HG03439 (cell line): ENCODE measurements at regions not wholly inside any gene's neighbourhood (a gene's known extent, or its start where the extent isn't known, plus 50 kb on each side); places are given as distances from the start of the nearest gene placed in this dataset.
"Not testable (repeated sequence)": the region's sequence is repeated elsewhere in the genome, so short reads cannot be mapped to it uniquely, and the experiment has no call there.

Experiments used
- ATAC-seq: cut with Tn5 transposase; IDR thresholded peaks from one replicate; pipeline ENCODE4 v1.9.1; 2021; ENCODE audit warnings: mild to moderate bottlenecking, moderate library complexity; ENCODE audit not compliant: unreplicated experiment

GRCh38 chrX:138875472-138875871, 164.0 kb upstream of the FGF13 start:
- no peak for ATAC-seq

- ATAC-seq: no peak
Observed at GRCh38 chrX:138874271-138874935, 162.9 kb upstream of the FGF13 start.

GRCh38 chrX:138873640-138874039, 162.1 kb upstream of the FGF13 start:
- ATAC-seq: not testable (repeated sequence)

GRCh38 chrX:138872537-138872936, 161.0 kb upstream of the FGF13 start:
- ATAC-seq: no peak

- no peak for ATAC-seq
Observed at GRCh38 chrX:138871739-138872138, 160.2 kb upstream of the FGF13 start.

- ATAC-seq: no peak
Observed at GRCh38 chrX:138866643-138867042, 155.1 kb upstream of the FGF13 start.

GRCh38 chrX:138865093-138865649, 153.7 kb upstream of the FGF13 start:
- no peak for ATAC-seq

- ATAC-seq: no peak
Observed at GRCh38 chrX:138859421-138859820, 147.9 kb upstream of the FGF13 start.

- no peak for ATAC-seq
Observed at GRCh38 chrX:138858951-138859350, 147.4 kb upstream of the FGF13 start.

- no peak for ATAC-seq
Observed at GRCh38 chrX:138858438-138858837, 146.9 kb upstream of the FGF13 start.

GRCh38 chrX:138856881-138857604, 145.5 kb upstream of the FGF13 start:
- no peak for ATAC-seq

GRCh38 chrX:138853936-138854335, 142.4 kb upstream of the FGF13 start:
- ATAC-seq: no peak

GRCh38 chrX:138849521-138849920, 138.0 kb upstream of the FGF13 start:
- ATAC-seq: no peak

GRCh38 chrX:138847930-138848329, 136.4 kb upstream of the FGF13 start:
- no peak for ATAC-seq

GRCh38 chrX:138845786-138846185, 134.3 kb upstream of the FGF13 start:
- ATAC-seq: no peak

GRCh38 chrX:138807400-138807799, 95.9 kb upstream of the FGF13 start:
- ATAC-seq: not testable (repeated sequence)

- ATAC-seq: no peak
Observed at GRCh38 chrX:138794246-138794645, 82.7 kb upstream of the FGF13 start.

- ATAC-seq: no peak
Observed at GRCh38 chrX:138791551-138791950, 80.0 kb upstream of the FGF13 start.

GRCh38 chrX:138788771-138789170, 77.3 kb upstream of the FGF13 start:
- no peak for ATAC-seq

GRCh38 chrX:138778576-138778909, 67.0 kb upstream of the FGF13 start:
- ATAC-seq: not testable (repeated sequence)

- ATAC-seq: not testable (repeated sequence)
Observed at GRCh38 chrX:138777908-138778575, 66.5 kb upstream of the FGF13 start.

GRCh38 chrX:138777230-138777629, 65.7 kb upstream of the FGF13 start:
- no peak for ATAC-seq
